ENCODE measurements at regions not wholly inside any gene's neighbourhood (a gene's known extent, or its start where the extent isn't known, plus 50 kb on each side); places are given as distances from the start of the nearest gene placed in this dataset.

DNA sequence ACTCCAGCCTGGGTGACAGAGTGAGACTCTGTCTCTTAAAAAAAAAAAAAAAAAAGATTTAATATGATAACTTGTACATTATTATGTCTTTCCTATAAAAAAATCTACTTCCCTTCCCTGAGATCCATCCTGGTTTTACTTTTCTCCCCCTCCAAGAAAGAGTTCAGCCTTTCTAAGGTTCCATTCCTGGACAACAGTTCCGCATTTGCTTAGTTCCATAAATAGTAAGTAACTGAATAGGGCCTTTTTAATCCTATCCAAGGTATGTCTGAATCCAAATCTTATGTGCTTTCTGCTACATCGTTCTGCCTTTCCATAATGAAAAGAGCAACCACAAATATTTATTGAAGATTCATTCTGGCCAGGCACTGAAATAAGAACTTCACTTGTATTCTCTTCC is 187.8 kb downstream of the DACT1 start:
- no peaks in the 10 kb centered on the region for H3K4me1 Mint-ChIP-seq
- H3K27me3 Mint-ChIP-seq (ENCODE audit: low read depth) = no peaks in the 10 kb centered on the region
- no peak overlapping the region for H3K27ac Mint-ChIP-seq (ENCODE audit: unreplicated experiment)
- TF ChIP-seq, protein P1, sequence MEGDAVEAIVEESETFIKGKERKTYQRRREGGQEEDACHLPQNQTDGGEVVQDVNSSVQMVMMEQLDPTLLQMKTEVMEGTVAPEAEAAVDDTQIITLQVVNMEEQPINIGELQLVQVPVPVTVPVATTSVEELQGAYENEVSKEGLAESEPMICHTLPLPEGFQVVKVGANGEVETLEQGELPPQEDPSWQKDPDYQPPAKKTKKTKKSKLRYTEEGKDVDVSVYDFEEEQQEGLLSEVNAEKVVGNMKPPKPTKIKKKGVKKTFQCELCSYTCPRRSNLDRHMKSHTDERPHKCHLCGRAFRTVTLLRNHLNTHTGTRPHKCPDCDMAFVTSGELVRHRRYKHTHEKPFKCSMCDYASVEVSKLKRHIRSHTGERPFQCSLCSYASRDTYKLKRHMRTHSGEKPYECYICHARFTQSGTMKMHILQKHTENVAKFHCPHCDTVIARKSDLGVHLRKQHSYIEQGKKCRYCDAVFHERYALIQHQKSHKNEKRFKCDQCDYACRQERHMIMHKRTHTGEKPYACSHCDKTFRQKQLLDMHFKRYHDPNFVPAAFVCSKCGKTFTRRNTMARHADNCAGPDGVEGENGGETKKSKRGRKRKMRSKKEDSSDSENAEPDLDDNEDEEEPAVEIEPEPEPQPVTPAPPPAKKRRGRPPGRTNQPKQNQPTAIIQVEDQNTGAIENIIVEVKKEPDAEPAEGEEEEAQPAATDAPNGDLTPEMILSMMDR (conservative IDR thresholded peaks at IDR 0.05) = no peak
- no peak for DNase-seq (ENCODE audit: low read depth, low spot score)
- no peaks in the 10 kb centered on the region for H3K36me3 Mint-ChIP-seq (ENCODE audit: low read depth)
- peaks cover 3% of the 10 kb centered on the region for H3K9me3 Mint-ChIP-seq
- H3K4me3 Mint-ChIP-seq = no peak overlapping the region

DNA sequence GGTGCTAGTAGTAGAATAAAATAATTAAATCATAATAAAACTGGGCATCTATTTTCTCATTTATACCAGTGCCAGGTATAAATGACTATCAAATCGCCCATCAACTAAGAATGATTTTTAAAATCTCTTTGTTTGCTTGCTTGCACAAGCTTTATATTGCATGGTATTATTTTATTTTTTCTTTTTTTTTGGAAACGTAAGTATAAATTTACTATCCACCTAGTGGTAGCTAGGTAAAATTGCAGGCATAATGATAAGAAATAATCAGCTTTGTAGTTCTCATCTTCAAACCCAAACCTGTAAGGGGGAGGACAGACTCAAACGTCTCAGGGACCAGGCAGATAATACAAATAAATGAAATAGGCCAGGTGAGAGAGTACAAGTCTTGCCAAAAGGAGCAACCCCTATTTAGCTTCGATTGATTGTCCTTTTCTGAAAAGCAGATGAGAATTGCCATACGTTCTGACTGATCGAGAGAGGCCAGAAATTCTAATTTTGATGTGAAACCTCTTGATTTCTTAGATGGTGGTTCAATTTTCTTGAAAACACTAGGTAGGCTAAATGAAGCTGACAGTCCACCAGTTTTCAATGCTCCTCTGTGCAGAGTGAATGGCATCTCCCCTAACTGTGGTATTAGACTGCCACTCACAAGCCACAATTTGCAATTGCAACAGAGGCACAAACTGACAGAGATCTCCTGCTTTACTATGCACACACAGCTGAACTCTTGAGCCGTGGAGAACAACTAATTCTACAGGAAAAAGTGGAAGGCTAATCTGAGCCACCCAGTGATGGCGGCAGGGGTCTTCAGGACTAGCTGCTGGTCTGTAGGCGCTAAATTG is 189.3 kb downstream of the DACT1 start:
- Mint-ChIP-seq H3K27me3 (ENCODE audit: low read depth) (no peaks in the 10 kb centered on the region), H3K27ac (ENCODE audit: unreplicated experiment) (no peak overlapping the region), H3K9me3 (peaks cover 3% of the 10 kb centered on the region), H3K4me1 (no peaks in the 10 kb centered on the region), H3K4me3 (no peak overlapping the region), H3K36me3 (ENCODE audit: low read depth) (no peaks in the 10 kb centered on the region)
- DNase-seq (ENCODE audit: low read depth, low spot score) = no peak
- TF ChIP-seq, protein P1 (conservative IDR thresholded peaks at IDR 0.05) = peak; percentile 59

GRCh38 chr14:58828298-58828697 is 190.5 kb downstream of the DACT1 start:
- H3K4me1 Mint-ChIP-seq = no peaks in the 10 kb centered on the region
- H3K27me3 Mint-ChIP-seq (ENCODE audit: low read depth) = no peaks in the 10 kb centered on the region
- DNase-seq (ENCODE audit: low read depth, low spot score) = no peak
- peaks cover 3% of the 10 kb centered on the region for H3K9me3 Mint-ChIP-seq
- H3K36me3 Mint-ChIP-seq (ENCODE audit: low read depth) = no peaks in the 10 kb centered on the region
- TF ChIP-seq, protein P1 (conservative IDR thresholded peaks at IDR 0.05) = no peak
- H3K27ac Mint-ChIP-seq (ENCODE audit: unreplicated experiment) = no peak overlapping the region
- no peak overlapping the region for H3K4me3 Mint-ChIP-seq

GRCh38 chr14:58829594-58829993 is 191.8 kb downstream of the DACT1 start:
- H3K27ac Mint-ChIP-seq (ENCODE audit: unreplicated experiment) = no peak overlapping the region
- H3K27me3 Mint-ChIP-seq (ENCODE audit: low read depth) = no peaks in the 10 kb centered on the region
- DNase-seq (ENCODE audit: low read depth, low spot score) = no peak
- no peak overlapping the region for H3K4me3 Mint-ChIP-seq
- no peaks in the 10 kb centered on the region for H3K4me1 Mint-ChIP-seq
- H3K9me3 Mint-ChIP-seq = peaks cover 3% of the 10 kb centered on the region
- TF ChIP-seq, protein P1 (conservative IDR thresholded peaks at IDR 0.05) = no peak
- no peaks in the 10 kb centered on the region for H3K36me3 Mint-ChIP-seq (ENCODE audit: low read depth)

- Mint-ChIP-seq H3K27me3 (ENCODE audit: low read depth) (no peaks in the 10 kb centered on the region), H3K36me3 (ENCODE audit: low read depth) (no peaks in the 10 kb centered on the region), H3K4me3 (no peak overlapping the region), H3K9me3 (peaks cover 3% of the 10 kb centered on the region), H3K27ac (ENCODE audit: unreplicated experiment) (no peak overlapping the region), H3K4me1 (no peaks in the 10 kb centered on the region)
- TF ChIP-seq, protein P1 (conservative IDR thresholded peaks at IDR 0.05) = no peak
- no peak for DNase-seq (ENCODE audit: low read depth, low spot score)
Measured at GRCh38 chr14:58830121-58830520, 192.4 kb downstream of the DACT1 start.

All from neural crest cell (in vitro differentiated cells).